ENCODE measurements at regions not wholly inside any gene's neighbourhood (a gene's known extent, or its start where the extent isn't known, plus 50 kb on each side); places are given as distances from the start of the nearest gene placed in this dataset.

DNA sequence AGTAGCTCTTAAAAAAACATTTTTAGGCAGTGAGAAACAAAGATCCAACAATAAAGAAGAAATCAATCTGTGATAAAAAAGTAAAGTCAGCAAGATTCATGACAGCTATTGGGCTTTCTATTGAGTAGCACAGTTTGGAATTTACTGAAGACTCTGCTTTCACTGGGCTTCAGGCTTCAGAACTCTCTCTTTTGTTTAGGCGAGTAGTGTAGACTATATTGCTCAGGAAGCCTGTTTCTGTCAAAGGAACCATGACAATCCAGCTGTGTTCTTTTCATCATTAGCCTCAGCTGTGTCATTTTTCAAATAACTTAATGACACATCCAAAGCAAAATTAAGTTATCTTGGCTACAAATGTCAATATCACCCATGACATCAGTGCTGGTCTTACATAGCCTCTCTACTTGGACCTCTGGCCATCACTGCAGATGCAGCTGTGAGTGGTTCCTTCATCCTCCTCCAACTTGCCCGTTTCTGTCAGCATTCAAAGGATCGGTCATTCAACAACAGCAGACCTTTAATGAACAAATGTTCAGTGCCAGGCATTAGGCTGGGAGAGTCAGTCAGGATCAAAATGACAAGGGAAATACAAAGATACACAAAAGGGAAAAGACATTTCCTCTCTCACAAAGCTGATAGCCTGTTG is 332.8 kb upstream of the MTNR1B start:
- TF ChIP-seq, protein P1, sequence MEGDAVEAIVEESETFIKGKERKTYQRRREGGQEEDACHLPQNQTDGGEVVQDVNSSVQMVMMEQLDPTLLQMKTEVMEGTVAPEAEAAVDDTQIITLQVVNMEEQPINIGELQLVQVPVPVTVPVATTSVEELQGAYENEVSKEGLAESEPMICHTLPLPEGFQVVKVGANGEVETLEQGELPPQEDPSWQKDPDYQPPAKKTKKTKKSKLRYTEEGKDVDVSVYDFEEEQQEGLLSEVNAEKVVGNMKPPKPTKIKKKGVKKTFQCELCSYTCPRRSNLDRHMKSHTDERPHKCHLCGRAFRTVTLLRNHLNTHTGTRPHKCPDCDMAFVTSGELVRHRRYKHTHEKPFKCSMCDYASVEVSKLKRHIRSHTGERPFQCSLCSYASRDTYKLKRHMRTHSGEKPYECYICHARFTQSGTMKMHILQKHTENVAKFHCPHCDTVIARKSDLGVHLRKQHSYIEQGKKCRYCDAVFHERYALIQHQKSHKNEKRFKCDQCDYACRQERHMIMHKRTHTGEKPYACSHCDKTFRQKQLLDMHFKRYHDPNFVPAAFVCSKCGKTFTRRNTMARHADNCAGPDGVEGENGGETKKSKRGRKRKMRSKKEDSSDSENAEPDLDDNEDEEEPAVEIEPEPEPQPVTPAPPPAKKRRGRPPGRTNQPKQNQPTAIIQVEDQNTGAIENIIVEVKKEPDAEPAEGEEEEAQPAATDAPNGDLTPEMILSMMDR (IDR thresholded peaks at IDR 0.05), result no peak
- no peak for TF ChIP-seq POLR2A (IDR thresholded peaks at IDR 0.05)
